Fibroblast of skin of back (primary cell): ENCODE measurements at regions not wholly inside any gene's neighbourhood (a gene's known extent, or its start where the extent isn't known, plus 50 kb on each side); places are given as distances from the start of the nearest gene placed in this dataset.

Experiments used
- DNase-seq: peaks from one replicate; pipeline ENCODE4 v3.0.0-alpha.2; 2013

GRCh38 chr20:22504829-22505377 is 79.5 kb downstream of the FOXA2 start:
- no peak for DNase-seq

DNA sequence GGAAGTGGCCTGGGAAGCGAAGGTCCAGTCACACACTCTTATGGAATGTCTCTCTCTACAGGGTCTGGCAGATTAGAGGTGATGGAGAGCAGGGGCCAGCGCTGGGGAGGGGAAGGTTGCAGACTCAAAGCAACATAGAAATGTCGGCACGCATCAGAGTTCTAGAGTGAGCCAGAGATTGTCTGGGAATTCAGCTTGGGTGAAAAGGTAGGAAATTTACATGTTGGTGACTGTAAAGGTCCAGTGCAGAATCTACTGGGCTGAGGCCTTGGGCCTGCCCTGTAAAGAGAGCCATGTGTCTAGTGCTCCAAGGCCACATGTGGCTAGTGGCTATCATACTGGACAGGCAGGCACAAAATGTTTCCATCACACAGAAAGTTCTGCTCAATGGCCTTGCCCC is 80.8 kb downstream of the FOXA2 start:
- DNase-seq, result no peak

GRCh38 chr20:22502731-22503191 is 81.6 kb downstream of the FOXA2 start:
- no peak for DNase-seq

DNA sequence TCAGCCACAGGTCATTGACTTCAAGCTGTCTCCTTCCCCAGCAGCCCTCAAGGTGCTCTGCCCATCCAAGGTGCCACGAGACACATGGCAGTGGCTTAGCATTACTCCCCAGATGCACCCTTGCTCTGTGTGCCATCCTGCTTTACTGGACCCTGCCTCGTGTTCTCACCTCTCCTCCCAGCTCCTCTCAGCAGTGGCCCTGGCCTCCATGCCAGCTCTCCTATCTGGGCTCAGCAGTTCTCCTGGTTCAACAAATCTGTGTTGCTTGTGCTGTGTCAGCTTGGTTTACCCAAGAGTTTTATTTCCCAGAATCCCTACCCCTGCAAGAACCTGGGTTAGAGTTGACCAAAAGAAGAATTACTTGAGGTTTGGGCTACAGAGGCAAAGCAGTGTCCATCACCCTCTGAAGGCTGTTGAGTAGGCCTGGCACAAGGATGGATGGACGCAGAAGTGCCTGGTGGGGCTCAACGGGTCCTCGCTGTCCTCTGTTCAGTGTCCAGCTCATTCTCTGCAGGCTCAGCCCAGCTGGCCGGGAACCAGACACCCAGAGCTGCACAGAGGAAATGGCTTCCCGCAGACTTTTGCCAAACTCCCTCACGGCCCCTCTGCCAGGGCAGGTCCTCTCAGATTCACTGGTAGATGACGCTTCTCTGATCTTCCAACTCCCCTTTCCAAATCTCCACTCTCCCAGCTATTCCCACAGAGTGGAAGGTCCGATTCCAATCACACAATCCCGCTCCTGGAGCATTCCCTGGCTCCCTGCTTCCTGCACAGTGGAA is 82.6 kb downstream of the FOXA2 start:
- DNase-seq, result no peak

DNA sequence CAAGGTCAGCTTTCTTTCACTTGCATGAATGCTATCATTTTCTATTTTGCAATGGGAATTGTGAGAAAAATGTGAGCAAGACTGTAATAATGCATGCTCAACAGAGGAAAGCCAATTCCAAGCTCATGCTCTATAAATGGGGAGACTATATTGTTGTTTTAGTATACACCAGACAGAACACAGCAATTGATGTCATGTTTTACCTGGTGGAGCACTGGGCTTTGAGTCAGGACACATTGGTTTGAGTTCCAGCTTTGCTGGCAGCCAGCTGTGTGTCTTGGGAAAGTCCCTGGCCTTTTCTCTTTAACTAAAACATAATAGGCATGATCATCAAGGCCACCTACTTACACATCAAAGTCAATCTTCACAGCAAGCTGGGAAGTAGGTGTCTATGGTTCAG is 83.3 kb downstream of the FOXA2 start:
- no peak for DNase-seq

DNA sequence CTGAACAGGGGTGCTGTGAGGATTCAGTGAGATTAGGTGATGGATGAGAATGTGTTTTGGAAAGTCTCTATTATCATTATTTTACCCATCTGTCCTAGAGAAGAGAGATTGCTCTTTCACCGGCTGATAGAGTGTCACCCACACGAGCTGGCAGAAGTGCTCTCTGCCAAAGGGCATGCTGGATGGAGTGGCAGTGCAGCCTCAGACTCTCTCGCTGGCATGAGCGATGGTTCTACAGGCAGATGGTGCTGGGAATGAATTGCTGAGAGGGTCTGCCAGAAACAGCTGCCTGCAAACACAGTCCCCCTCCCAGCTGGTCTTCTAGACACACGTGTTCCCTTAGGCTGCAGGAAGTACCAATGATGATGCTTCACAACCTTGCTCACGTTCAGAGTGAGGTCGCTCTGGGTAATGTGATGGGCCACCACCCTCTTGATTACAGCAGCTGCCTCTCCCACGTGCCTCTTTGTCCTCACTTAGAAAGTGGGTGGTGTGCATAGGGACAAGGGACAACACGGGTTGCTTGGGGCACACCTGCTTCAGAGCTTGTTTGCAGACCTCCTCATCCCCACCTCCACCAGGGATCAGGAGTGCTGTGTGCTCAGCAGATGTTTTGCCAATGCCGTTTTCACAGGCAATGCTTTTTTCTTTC is 84.7 kb downstream of the FOXA2 start:
- DNase-seq, result no peak

DNA sequence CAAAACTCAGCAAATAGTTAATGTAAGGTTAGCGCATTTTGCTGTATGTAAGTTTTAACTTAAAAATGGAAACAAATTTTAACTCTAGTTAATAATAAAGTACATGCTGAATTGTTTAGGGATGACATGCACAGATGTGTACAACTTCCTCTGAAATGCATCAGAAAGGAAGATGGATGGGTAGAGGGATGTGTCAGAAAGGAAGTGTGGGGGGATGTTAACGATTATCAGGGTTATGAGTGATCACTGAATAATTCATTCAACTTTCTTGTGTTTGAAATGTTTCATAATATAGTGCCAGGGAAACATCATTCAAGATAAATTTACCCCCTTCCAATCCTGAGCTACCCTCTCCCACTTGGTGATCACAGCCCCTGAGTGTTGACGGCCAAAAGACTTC is 87.6 kb downstream of the FOXA2 start:
- no peak for DNase-seq

DNA sequence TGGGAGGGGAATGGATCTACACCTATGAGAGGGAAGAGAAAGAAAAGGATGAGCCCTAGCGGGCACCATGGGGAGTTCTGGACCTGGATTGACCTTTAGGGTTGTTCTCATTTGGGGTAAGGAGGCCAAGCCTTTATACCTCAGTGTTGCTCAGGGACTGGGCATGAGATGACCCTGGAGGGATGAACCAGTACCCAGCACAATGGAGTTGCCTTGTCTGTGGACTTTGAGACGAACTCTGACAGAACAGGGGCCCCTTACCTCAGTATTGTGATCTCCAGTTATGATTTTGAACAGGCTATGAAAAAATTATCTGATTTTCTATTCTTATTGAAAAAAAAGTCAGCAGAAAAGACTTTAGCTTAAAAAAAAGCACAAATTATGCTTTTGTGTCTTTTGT is 88.6 kb downstream of the FOXA2 start:
- DNase-seq, result no peak

GRCh38 chr20:22495172-22495571 is 89.2 kb downstream of the FOXA2 start:
- no peak for DNase-seq

GRCh38 chr20:22492497-22492896 is 91.9 kb downstream of the FOXA2 start:
- DNase-seq, result no peak

GRCh38 chr20:22491194-22491505 is 93.2 kb downstream of the FOXA2 start:
- DNase-seq, result no peak

DNA sequence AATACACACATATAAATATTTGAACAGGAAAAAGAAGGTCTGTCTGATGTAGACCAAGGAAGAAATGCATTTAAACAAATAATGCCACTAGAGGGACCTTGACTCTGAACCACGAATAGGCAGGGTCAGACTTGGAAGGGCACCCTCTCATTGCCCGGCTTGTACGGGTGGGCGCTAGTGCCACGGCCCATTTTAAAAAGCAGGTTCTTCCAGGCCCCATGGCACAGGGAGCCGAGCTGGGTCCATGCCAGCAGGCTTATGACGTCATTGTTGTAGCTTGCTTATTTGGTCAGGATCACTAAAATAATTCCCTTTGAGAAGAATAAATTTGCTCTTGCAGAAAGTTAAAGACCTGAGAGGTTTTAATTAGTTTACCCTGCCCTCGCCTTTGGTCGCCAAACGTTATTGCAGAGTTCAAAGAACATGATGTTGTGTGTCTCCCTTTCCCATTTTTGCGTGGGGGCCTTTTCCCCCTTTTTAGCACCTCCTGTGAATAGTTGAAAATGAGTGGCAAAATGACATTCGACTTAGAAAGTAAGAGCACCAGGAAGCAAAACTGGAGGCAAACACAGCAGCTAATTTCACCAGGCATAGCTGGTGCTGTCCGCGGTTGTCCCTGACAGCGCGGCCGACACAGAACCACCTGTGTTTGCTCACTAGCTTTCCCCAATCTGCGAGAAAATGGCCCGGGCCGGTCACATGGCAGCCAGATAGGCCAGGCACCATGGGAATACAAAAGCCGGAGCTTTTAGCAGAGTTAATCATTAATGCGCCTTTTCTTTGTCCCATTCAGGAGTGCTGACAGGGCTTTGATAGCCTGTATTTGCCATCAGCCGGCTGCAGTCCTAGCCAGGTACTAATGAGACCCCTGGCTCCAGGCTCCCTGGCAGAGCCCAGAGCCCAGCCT is 93.8 kb downstream of the FOXA2 start:
- no peak for DNase-seq

DNA sequence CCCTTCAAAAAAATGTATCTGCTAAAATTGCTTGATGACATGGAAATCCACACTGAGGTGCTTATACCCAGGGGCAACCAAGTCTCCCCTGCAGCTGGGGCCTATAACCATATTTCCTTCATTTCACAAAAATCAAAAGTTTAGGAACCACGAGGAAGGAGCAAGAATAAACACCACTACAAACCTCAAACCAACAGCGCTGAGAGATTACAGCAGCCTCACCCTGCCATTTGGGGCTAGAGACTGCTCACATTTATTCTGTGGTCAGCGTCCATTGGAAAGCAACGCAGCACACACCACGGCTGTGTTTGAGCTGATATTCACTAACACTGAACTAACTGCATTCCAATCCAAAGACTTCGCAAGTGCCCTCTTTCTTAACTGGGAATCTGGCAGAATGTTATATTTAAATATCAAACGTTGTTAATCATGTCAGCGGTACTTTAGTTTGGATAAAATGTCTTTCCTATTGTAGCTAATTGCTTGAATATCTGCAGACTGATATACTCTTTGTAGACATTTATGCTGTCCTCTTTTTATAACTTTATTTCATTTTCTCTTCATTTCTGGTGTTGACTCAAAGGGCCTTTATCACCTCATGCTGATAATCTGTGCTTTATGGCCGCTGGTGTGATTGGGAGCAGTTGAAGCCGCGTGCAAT is 94.6 kb downstream of the FOXA2 start:
- no peak for DNase-seq

- no peak for DNase-seq
These were observed 104.0 kb downstream of the FOXA2 start for GRCh38 chr20:22480336-22480735.

GRCh38 chr20:22475662-22476061 is 108.7 kb downstream of the FOXA2 start:
- no peak for DNase-seq

DNA sequence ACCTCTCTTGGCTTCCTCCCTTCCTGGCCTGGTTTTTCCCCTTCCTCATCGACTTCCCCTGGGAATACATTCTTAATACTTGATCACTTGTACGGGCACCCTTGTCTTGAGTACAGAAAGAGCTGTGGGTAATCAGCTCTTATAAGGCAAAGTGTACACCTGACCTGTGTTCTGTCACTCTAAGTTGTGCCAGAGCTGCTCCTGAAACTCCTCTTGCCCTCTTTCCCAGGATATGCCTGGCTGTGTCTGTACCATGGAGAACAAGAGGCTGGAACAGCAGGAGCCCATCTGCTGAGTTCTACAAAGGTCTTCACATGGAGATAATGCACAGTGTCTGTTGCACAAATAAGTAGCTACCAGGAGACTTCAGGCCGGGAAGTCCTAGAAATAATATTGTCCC is 110.1 kb downstream of the FOXA2 start:
- DNase-seq, result no peak

GRCh38 chr20:22473293-22473692 is 111.1 kb downstream of the FOXA2 start:
- DNase-seq, result no peak

DNA sequence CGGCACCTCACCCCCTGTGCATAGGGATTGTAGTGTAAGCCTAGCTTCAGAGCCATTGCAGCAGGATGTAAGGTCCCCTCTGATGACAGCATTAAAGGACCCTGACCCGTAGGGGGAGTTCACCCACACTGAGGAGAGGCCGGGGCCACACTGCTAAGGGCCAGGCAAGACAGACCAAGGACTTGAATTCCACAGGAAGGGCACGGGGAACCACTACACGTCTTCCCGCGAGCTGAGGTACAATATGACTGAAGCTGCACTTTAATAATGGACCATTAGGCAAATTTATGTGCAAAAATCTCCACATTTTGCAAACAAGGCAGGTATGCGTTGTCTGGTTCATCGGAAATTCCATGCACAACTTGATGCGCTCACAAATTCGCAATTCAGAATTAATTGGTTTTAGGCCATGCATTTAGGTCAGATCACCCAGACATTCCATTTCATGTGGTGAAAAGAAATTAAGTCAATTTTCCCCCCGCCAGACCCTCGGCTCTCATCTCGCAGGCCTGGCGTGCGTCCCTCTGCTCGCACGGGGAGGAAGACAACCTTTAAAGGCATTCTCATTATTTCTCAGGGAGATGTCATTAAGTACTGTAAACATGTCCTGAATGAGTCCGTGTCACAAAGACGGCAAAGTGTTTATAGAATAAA is 111.8 kb downstream of the FOXA2 start:
- DNase-seq, result no peak

DNA sequence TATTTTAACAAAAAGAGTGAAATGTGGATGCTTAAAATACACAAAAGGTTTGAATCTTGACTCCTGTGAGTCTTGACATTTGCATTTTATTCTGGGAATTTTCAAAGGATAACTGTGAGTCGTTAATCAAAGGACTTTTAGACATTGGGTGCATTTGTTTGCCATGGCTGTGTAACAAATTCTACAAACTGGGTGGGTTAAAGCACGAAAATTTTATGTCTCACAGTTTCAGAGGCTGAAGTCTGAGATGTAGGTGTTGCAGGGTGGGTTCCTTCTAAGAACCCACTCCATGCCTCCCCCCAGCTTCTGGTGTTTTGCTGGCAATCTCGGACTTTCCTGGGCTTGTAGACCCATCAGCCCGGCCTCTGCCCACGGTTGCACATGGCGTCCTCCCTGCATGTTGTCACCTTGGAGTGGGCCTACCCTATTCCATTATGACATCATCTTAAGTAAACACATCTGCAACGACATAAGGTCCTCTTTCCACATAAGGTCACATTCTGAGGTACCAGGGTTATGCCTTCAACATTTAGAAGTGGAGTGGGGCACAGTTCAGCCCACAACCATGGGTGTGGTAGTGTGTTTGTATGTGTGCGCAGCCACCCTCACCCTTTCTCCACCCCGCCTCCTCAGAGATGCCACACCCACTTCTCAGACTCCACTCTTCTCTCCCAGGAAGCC is 113.1 kb downstream of the FOXA2 start:
- no peak for DNase-seq

- DNase-seq, result no peak
These were observed 113.7 kb downstream of the FOXA2 start for GRCh38 chr20:22470620-22471026.

DNA sequence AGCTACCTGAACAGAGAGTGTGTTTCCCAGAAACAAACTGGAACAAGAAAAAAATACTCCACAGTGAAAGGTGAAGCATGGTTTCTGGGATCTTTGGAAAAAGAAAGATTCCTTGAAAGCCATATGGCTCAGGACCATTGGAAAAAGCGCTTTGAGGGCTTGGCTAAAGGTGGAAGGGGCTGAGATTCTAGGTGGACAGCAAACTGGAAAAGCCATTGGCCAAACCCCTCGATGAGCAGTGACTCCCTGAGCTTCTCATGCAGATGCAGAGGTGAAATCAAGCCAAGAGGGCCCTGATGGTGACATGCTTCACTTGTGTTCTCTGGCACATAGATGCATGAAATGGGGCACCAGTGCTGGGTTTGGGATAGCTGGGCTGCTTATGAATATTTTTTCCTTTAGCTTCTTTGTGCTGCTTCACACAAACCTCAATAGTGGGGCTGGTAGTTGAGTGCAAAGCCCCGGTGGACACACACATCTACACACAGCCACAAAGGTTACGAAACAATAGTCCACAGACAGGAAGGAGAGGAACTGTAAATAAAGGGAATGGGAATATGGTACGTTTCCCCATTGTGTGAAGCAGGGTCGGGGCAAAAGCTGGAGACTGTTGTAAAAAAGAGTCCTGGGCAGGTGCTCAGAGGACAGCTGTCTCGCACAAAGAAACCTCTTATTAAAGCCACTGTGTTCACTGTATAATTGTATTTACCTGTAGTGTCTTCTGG is 117.8 kb downstream of the FOXA2 start:
- DNase-seq, result no peak
